ENCODE measurements at regions not wholly inside any gene's neighbourhood (a gene's known extent, or its start where the extent isn't known, plus 50 kb on each side); places are given as distances from the start of the nearest gene placed in this dataset.

DNA sequence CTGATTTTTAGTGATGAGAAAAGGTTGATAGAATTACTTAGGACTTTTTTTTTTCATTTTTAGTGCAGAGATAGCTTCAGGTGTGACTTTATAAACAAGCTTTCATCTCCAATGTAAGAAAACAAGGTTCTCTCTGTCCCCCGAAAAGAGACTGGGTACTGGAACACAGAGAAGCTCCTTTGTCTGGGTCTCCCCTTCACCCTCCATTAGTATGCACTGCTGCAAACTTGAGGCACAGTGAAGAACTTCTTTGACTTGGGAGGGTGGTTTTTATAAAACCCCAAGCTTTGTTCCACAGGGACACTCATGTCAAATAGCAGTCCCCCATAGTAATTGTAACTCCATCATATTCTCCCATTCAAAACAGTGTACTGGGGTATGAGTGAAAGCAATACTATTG, 93.5 kb upstream of the SOX2 start (continued):
- TF ChIP-seq, protein P1, sequence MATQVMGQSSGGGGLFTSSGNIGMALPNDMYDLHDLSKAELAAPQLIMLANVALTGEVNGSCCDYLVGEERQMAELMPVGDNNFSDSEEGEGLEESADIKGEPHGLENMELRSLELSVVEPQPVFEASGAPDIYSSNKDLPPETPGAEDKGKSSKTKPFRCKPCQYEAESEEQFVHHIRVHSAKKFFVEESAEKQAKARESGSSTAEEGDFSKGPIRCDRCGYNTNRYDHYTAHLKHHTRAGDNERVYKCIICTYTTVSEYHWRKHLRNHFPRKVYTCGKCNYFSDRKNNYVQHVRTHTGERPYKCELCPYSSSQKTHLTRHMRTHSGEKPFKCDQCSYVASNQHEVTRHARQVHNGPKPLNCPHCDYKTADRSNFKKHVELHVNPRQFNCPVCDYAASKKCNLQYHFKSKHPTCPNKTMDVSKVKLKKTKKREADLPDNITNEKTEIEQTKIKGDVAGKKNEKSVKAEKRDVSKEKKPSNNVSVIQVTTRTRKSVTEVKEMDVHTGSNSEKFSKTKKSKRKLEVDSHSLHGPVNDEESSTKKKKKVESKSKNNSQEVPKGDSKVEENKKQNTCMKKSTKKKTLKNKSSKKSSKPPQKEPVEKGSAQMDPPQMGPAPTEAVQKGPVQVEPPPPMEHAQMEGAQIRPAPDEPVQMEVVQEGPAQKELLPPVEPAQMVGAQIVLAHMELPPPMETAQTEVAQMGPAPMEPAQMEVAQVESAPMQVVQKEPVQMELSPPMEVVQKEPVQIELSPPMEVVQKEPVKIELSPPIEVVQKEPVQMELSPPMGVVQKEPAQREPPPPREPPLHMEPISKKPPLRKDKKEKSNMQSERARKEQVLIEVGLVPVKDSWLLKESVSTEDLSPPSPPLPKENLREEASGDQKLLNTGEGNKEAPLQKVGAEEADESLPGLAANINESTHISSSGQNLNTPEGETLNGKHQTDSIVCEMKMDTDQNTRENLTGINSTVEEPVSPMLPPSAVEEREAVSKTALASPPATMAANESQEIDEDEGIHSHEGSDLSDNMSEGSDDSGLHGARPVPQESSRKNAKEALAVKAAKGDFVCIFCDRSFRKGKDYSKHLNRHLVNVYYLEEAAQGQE (IDR thresholded peaks at IDR 0.05; ENCODE audit: unreplicated experiment) = no peak
- no peak for TF ChIP-seq NANOG (IDR thresholded peaks at IDR 0.05; ENCODE audit: borderline replicate concordance)
- no peak for TF ChIP-seq EZH2 (IDR thresholded peaks at IDR 0.05; ENCODE audit: low read depth, unreplicated experiment)
- TF ChIP-seq STAT1 (IDR thresholded peaks at IDR 0.05; ENCODE audit: unreplicated experiment) = no peak
- TF ChIP-seq, protein P2, sequence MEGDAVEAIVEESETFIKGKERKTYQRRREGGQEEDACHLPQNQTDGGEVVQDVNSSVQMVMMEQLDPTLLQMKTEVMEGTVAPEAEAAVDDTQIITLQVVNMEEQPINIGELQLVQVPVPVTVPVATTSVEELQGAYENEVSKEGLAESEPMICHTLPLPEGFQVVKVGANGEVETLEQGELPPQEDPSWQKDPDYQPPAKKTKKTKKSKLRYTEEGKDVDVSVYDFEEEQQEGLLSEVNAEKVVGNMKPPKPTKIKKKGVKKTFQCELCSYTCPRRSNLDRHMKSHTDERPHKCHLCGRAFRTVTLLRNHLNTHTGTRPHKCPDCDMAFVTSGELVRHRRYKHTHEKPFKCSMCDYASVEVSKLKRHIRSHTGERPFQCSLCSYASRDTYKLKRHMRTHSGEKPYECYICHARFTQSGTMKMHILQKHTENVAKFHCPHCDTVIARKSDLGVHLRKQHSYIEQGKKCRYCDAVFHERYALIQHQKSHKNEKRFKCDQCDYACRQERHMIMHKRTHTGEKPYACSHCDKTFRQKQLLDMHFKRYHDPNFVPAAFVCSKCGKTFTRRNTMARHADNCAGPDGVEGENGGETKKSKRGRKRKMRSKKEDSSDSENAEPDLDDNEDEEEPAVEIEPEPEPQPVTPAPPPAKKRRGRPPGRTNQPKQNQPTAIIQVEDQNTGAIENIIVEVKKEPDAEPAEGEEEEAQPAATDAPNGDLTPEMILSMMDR (conservative IDR thresholded peaks at IDR 0.05; ENCODE audit: low read depth in 2 of 2) = no peak
- TF ChIP-seq ZNF114 (CRISPR knock-in tag; IDR thresholded peaks at IDR 0.05) = no peak
- no peak for TF ChIP-seq POLR2AphosphoS5 (IDR thresholded peaks at IDR 0.05; ENCODE audit: low read depth)

DNA sequence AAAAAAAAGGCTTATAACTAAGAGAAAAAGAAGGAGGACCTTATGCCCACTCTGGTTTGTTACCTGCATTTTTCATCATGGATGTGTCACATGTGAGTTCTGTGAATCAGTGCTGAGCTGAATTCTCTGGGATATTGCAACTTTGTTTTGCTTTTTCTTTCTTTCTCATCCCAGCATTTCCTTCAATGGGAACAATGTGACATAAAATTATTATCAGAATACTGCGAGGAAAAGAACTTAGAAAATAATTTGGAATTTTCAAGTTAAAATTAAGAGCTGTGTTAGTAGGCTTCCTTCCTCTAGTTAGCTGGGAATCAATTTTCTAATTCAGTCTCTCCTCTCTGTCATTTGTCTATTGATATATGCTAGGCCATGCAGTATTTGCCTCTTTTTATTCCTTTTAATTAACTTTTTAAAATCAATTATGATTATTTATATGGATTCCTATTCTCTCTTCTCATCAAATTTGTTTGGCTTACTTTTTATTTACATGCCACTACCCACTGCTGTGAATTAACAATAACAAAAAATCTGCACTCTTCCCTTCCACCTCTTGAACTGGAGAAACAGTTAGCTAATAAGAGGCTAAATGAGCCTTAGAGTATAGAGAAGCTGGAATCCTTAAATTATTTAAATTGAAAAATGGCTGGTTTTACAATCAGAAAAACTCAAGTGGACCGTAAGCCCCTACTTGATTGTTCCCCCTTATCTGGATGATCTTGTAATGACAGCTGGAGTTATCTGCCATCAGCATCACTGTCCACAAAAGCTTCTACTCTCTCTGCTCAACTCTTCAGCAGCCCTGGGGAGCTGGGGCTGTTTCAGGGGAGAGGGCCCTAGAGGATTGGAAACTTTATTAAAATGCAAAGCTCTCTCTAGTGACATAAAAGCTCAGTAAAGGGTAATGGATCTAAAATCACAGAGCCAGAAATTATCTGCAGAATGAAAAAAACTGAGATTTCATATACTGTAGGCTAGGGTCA, 95.3 kb upstream of the SOX2 start:
- Histone ChIP-seq H4K20me1 (replicated peaks; ENCODE audit: insufficient read depth) (no peaks in the 10 kb centered on the region), H2AFZ (peak overlapping the region; percentile 35; the same call in 1 of the 2 replicates), H3K9me2 (ENCODE audit: insufficient read depth) (no peaks in the 10 kb centered on the region), H3K79me2 (replicated peaks; ENCODE audit: insufficient read depth) (no peaks in the 10 kb centered on the region), H3K4me2 (no peak overlapping the region), H3F3A (replicated peaks; ENCODE audit: low read depth) (no peaks in the 10 kb centered on the region), H3K4me1 (ENCODE audit: insufficient read depth) (peaks cover 16% of the 10 kb centered on the region; the same call in 1 of the 2 replicates), H3K36me3 (ENCODE audit: insufficient read depth) (no peaks in the 10 kb centered on the region), H3K27me3 (ENCODE audit: insufficient read depth) (no peaks in the 10 kb centered on the region), H3K27ac (ENCODE audit: low read depth) (no peak overlapping the region), H3K4me3 (no peak overlapping the region)
- no peak overlapping the region for H3K27ac Mint-ChIP-seq
- H3K27me3 Mint-ChIP-seq (ENCODE audit: insufficient read depth, low read depth, poor library complexity) = no peaks in the 10 kb centered on the region
- no peaks in the 10 kb centered on the region for H3K36me3 Mint-ChIP-seq (ENCODE audit: low read depth)
- ATAC-seq (no peak), DNase-seq (ENCODE audit: low spot score) (no peak)
- peaks cover 17% of the 10 kb centered on the region; the same call in 2 of the 3 replicates for H3K4me1 Mint-ChIP-seq
- H3K9me3 Mint-ChIP-seq = no peaks in the 10 kb centered on the region
- TF ChIP-seq STAT1 (IDR thresholded peaks at IDR 0.05; ENCODE audit: unreplicated experiment) (no peak), ZNF331 (CRISPR knock-in tag; IDR thresholded peaks at IDR 0.05; ENCODE audit: low read depth) (no peak), EZH2phosphoT487 (IDR thresholded peaks at IDR 0.05; ENCODE audit: unreplicated experiment) (no peak), NANOG (IDR thresholded peaks at IDR 0.05; ENCODE audit: borderline replicate concordance) (no peak), JUNB (IDR thresholded peaks at IDR 0.05; ENCODE audit: unreplicated experiment) (no peak)
- TF ChIP-seq, protein P3, sequence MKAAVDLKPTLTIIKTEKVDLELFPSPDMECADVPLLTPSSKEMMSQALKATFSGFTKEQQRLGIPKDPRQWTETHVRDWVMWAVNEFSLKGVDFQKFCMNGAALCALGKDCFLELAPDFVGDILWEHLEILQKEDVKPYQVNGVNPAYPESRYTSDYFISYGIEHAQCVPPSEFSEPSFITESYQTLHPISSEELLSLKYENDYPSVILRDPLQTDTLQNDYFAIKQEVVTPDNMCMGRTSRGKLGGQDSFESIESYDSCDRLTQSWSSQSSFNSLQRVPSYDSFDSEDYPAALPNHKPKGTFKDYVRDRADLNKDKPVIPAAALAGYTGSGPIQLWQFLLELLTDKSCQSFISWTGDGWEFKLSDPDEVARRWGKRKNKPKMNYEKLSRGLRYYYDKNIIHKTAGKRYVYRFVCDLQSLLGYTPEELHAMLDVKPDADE (IDR thresholded peaks at IDR 0.05) = no peak
- TF ChIP-seq, protein P1 (IDR thresholded peaks at IDR 0.05; ENCODE audit: unreplicated experiment) = no peak
- TF ChIP-seq, protein P2 (conservative IDR thresholded peaks at IDR 0.05; ENCODE audit: low read depth in 2 of 2) = no peak
- H3K4me3 Mint-ChIP-seq = no peak overlapping the region

All from GM23338 (cell line).